ENCODE measurements at regions not wholly inside any gene's neighbourhood (a gene's known extent, or its start where the extent isn't known, plus 50 kb on each side); places are given as distances from the start of the nearest gene placed in this dataset.

DNA sequence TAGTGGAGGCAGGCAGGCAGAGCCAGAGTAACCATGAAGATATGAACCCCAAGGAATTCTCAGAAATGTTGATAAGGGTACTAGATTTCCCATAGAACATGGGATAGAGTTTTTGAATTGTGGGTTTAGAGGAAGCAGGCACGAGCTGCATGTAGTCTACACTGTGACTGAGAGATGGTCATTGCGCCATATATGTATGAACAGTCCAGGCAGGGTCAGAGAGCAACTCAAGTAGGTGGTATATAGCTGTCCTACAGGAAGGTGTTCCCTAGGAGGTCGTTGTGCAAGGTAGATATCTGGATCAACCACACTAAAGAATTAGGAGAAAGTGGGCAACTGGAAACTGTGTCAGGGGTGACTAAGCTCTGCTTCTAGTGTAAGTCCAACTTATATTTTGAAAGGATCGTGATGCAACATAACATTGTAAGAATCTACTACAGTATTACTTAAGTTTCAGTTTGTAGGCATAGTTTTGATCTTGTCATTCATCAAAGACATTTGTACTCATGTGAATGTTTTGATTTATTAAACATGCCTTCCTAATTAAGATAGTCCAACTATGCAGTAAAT is 94.6 kb downstream of the HPGD start:
- Histone ChIP-seq H2BK20ac (ENCODE audit: low read depth, low read length, poor library complexity, severe bottlenecking) (no peak overlapping the region), H3K14ac (ENCODE audit: insufficient read depth, low read length) (no peak overlapping the region), H4K20me1 (ENCODE audit: control insufficient read depth, insufficient read depth, insufficient read length) (no peaks in the 10 kb centered on the region), H3K4ac (ENCODE audit: low read depth, low read length) (no peak overlapping the region), H3T11ph (ENCODE audit: low read length) (no peak overlapping the region), H3K23ac (ENCODE audit: insufficient read length, low read depth, low read length) (no peak overlapping the region), H2BK15ac (ENCODE audit: low read depth, low read length) (no peak overlapping the region), H2BK12ac (ENCODE audit: insufficient read length, low read depth, low read length) (no peak overlapping the region), H4K91ac (ENCODE audit: insufficient read length, low read depth, low read length) (no peak overlapping the region), H3K79me1 (ENCODE audit: insufficient read depth, low read depth, low read length, poor library complexity, severe bottlenecking) (no peaks in the 10 kb centered on the region), H3K9me3 (ENCODE audit: control insufficient read depth, low read depth, low read length) (no peaks in the 10 kb centered on the region), H2AK5ac (ENCODE audit: insufficient read length, low read length) (no peak overlapping the region), H3K9ac (ENCODE audit: extremely low read depth, insufficient read length, low read length) (no peak overlapping the region), H2BK5ac (ENCODE audit: insufficient read length, low read length) (no peak overlapping the region), H4K8ac (replicated peaks; ENCODE audit: insufficient read length, low read depth, low read length) (no peak overlapping the region), H3K23me2 (ENCODE audit: insufficient read length, low read depth, low read length, poor library complexity, severe bottlenecking) (no peaks in the 10 kb centered on the region), H3K4me1 (ENCODE audit: insufficient read depth, low read length) (no peaks in the 10 kb centered on the region; the same call in 1 of the 2 replicates), H3K18ac (ENCODE audit: insufficient read length, low read depth, low read length) (no peak overlapping the region), H3K27me3 (ENCODE audit: insufficient read depth, low read length) (no peaks in the 10 kb centered on the region), H3K27ac (ENCODE audit: insufficient read length, low read depth, low read length) (no peak overlapping the region), H2AFZ (ENCODE audit: low read length) (no peak overlapping the region), H2BK120ac (ENCODE audit: low read depth, low read length, poor library complexity, severe bottlenecking) (no peak overlapping the region), H3K56ac (ENCODE audit: insufficient read length, low read depth, low read length) (no peak overlapping the region), H3K4me2 (ENCODE audit: insufficient read depth, insufficient read length, low read length) (no peak overlapping the region), H4K5ac (ENCODE audit: insufficient read length, low read depth, low read length) (no peak overlapping the region), H3K79me2 (ENCODE audit: insufficient read depth, low read length) (no peaks in the 10 kb centered on the region)
- DNase-seq: no peak
- no CpG with 5 or more reads among the region's 4 CpGs for WGBS (ENCODE audit: extremely low coverage, insufficient read length, low lambda C conversion rate)
- Mint-ChIP-seq H3K4me1 (0 out of 4 replicates have a peak, but pooled peaks cover 0 to 3% of the 10 kb centered on the region in 2 experiments), H3K9me3 (no peaks in the 10 kb centered on the region), H3K27me3 (ENCODE audit: low read depth) (no peaks in the 10 kb centered on the region), H3K36me3 (ENCODE audit: insufficient read depth in 1 of 3, low read depth in 3 of 3) (no peaks in the 10 kb centered on the region), H3K27ac (no peak overlapping the region), H3K4me3 (no peak overlapping the region)
- TF ChIP-seq, protein P1, sequence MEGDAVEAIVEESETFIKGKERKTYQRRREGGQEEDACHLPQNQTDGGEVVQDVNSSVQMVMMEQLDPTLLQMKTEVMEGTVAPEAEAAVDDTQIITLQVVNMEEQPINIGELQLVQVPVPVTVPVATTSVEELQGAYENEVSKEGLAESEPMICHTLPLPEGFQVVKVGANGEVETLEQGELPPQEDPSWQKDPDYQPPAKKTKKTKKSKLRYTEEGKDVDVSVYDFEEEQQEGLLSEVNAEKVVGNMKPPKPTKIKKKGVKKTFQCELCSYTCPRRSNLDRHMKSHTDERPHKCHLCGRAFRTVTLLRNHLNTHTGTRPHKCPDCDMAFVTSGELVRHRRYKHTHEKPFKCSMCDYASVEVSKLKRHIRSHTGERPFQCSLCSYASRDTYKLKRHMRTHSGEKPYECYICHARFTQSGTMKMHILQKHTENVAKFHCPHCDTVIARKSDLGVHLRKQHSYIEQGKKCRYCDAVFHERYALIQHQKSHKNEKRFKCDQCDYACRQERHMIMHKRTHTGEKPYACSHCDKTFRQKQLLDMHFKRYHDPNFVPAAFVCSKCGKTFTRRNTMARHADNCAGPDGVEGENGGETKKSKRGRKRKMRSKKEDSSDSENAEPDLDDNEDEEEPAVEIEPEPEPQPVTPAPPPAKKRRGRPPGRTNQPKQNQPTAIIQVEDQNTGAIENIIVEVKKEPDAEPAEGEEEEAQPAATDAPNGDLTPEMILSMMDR (conservative IDR thresholded peaks at IDR 0.05): no peak

Data from H9 (cell line).